ENCODE measurements at regions not wholly inside any gene's neighbourhood (a gene's known extent, or its start where the extent isn't known, plus 50 kb on each side); places are given as distances from the start of the nearest gene placed in this dataset.
"Not testable (repeated sequence)": the region's sequence is repeated elsewhere in the genome, so short reads cannot be mapped to it uniquely, and the experiment has no call there.

DNA sequence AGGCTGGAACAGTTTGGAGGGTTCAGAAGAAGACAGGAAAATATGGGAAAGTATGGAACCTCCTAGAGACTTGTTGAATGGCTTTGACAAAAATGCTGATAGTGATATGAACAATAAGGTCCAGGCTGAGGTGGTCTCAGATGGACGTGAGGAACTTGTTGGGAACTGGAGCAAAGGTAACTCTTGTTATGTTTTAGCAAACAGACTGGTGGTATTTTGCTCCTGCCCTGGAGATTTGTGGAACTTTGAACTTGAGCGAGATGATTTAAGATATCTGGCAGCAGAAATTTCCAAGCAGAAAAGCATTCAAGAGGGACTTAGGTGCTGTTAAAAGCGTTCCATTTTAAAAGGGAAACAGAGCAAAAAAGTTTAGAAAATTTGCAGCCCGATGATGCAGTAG, 682.3 kb upstream of the TBX3 start:
- DNase-seq; intact Hi-C loops (cut with DNase I); H3K9me3 ChIP-seq (ENCODE audit: control insufficient read depth, low read length); ATAC-seq (ENCODE audit: low FRiP score); H3K4me3 ChIP-seq (ENCODE audit: low read length in 2 of 2); H3K4me1 ChIP-seq (ENCODE audit: control insufficient read depth in 1 of 2, insufficient read depth in 2 of 2, low read length in 2 of 2); H3K27ac ChIP-seq (ENCODE audit: low read depth in 1 of 2, low read length in 2 of 2); H3K27me3 ChIP-seq (ENCODE audit: control insufficient read depth in 1 of 2, insufficient read depth in 2 of 2, low read length in 1 of 2); H3K36me3 ChIP-seq (ENCODE audit: control insufficient read depth in 1 of 2, insufficient read depth in 2 of 2, low read length in 1 of 2): not testable (repeated sequence)
- 92 to 93% methylated on average over 4 of the region's 4 CpGs for WGBS, 2 donors

- H3K36me3 ChIP-seq (ENCODE audit: control insufficient read depth in 1 of 2, insufficient read depth in 2 of 2, low read length in 1 of 2); DNase-seq; ATAC-seq (ENCODE audit: low FRiP score); H3K4me1 ChIP-seq (ENCODE audit: control insufficient read depth in 1 of 2, insufficient read depth in 2 of 2, low read length in 2 of 2); H3K4me3 ChIP-seq (ENCODE audit: low read length in 2 of 2); H3K27ac ChIP-seq (ENCODE audit: low read depth in 1 of 2, low read length in 2 of 2); H3K9me3 ChIP-seq (ENCODE audit: control insufficient read depth, low read length); intact Hi-C loops (cut with DNase I); H3K27me3 ChIP-seq (ENCODE audit: control insufficient read depth in 1 of 2, insufficient read depth in 2 of 2, low read length in 1 of 2): not testable (repeated sequence)
- WGBS, 2 donors, result 85 to 86% methylated on average over 4 of the region's 4 CpGs
These were observed 681.8 kb upstream of the TBX3 start for GRCh38 chr12:115365765-115366164.

DNA sequence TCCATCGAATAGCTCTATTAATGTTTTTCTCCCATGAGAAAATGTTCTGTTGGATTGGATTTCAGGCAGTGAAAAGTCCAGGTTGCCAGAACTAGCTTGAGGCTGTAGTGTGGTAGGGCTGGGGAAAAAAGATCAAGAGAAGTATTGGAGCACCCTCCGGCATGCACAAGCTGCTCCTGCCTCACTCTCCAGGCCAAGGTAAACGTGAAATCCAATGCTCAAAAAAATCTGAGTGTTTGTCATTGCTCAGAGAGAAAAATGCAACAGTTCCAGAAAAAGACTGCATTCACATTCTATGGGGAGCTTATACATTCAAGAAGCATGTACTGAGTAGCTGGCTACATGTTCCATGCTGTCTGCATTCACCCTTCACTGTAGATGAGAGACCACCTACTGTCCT, 680.9 kb upstream of the TBX3 start:
- WGBS, 2 donors, result 1 to 6% methylated on average over 3 of the region's 3 CpGs

GRCh38 chr12:115362339-115362976, 678.5 kb upstream of the TBX3 start:
- intact Hi-C loops (cut with DNase I), result no loop called here
- H3K27ac ChIP-seq (ENCODE audit: low read depth in 1 of 2, low read length in 2 of 2), result no peak overlapping the region
- H3K36me3 ChIP-seq (ENCODE audit: control insufficient read depth in 1 of 2, insufficient read depth in 2 of 2, low read length in 1 of 2), result no peaks in the 10 kb centered on the region
- DNase-seq (no peak), ATAC-seq (ENCODE audit: low FRiP score) (no peak)
- 86 to 90% methylated on average over 4 of the region's 4 CpGs for WGBS, 2 donors
- H3K4me3 ChIP-seq (ENCODE audit: low read length in 2 of 2), result no peak overlapping the region
- H3K9me3 ChIP-seq (ENCODE audit: control insufficient read depth, low read length), result no peaks in the 10 kb centered on the region
- H3K4me1 ChIP-seq (ENCODE audit: control insufficient read depth in 1 of 2, insufficient read depth in 2 of 2, low read length in 2 of 2), result no peaks in the 10 kb centered on the region
- no peaks in the 10 kb centered on the region for H3K27me3 ChIP-seq (ENCODE audit: control insufficient read depth in 1 of 2, insufficient read depth in 2 of 2, low read length in 1 of 2)

More for the DNA sequence above, 680.9 kb upstream of the TBX3 start:
- no peaks in the 10 kb centered on the region for H3K9me3 ChIP-seq (ENCODE audit: control insufficient read depth, low read length)
- no peaks in the 10 kb centered on the region for H3K4me1 ChIP-seq (ENCODE audit: control insufficient read depth in 1 of 2, insufficient read depth in 2 of 2, low read length in 2 of 2)
- no peak for ATAC-seq (ENCODE audit: low FRiP score)
- H3K4me3 ChIP-seq (ENCODE audit: low read length in 2 of 2), result no peak overlapping the region
- DNase-seq, result no peak
- H3K36me3 ChIP-seq (ENCODE audit: control insufficient read depth in 1 of 2, insufficient read depth in 2 of 2, low read length in 1 of 2), result no peaks in the 10 kb centered on the region
- intact Hi-C loops (cut with DNase I), result no loop called here
- H3K27ac ChIP-seq (ENCODE audit: low read depth in 1 of 2, low read length in 2 of 2), result no peak overlapping the region
- H3K27me3 ChIP-seq (ENCODE audit: control insufficient read depth in 1 of 2, insufficient read depth in 2 of 2, low read length in 1 of 2), result no peaks in the 10 kb centered on the region

GRCh38 chr12:115357681-115358080, 673.7 kb upstream of the TBX3 start:
- Histone ChIP-seq H3K27ac (ENCODE audit: low read depth in 1 of 2, low read length in 2 of 2) (no peak overlapping the region), H3K36me3 (ENCODE audit: control insufficient read depth in 1 of 2, insufficient read depth in 2 of 2, low read length in 1 of 2) (no peaks in the 10 kb centered on the region), H3K9me3 (ENCODE audit: control insufficient read depth, low read length) (no peaks in the 10 kb centered on the region), H3K4me3 (ENCODE audit: low read length in 2 of 2) (no peak overlapping the region), H3K4me1 (ENCODE audit: control insufficient read depth in 1 of 2, insufficient read depth in 2 of 2, low read length in 2 of 2) (no peaks in the 10 kb centered on the region), H3K27me3 (ENCODE audit: control insufficient read depth in 1 of 2, insufficient read depth in 2 of 2, low read length in 1 of 2) (no peaks in the 10 kb centered on the region)
- ATAC-seq (ENCODE audit: low FRiP score), result no peak
- WGBS, 2 donors, result 92 to 93% methylated on average over 12 of the region's 12 CpGs
- intact Hi-C loops (cut with DNase I), result no loop called here
- DNase-seq, result no peak

DNA sequence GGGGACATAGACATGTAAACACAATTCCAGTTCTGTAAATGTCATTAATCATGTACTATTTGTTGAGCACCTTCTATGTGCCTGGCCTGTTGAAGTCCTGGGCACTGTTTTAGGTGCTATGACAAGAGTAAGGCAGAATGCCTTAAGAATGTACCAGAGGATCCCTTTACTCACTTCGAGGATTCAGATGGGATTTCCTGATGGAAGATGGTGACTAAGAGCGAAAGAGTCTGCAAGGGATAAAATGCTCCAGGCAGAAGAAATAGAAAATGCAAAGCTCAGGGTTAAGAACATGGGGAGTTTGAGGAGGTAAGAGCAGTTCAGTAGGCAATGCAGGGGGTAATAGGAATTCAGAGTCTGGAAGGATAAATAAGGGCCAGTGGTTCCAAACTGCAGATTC, 671.3 kb upstream of the TBX3 start:
- Histone ChIP-seq H3K27me3 (ENCODE audit: control insufficient read depth in 1 of 2, insufficient read depth in 2 of 2, low read length in 1 of 2) (no peaks in the 10 kb centered on the region), H3K4me3 (ENCODE audit: low read length in 2 of 2) (no peak overlapping the region), H3K36me3 (ENCODE audit: control insufficient read depth in 1 of 2, insufficient read depth in 2 of 2, low read length in 1 of 2) (no peaks in the 10 kb centered on the region), H3K9me3 (ENCODE audit: control insufficient read depth, low read length) (no peaks in the 10 kb centered on the region), H3K27ac (ENCODE audit: low read depth in 1 of 2, low read length in 2 of 2) (no peak overlapping the region), H3K4me1 (ENCODE audit: control insufficient read depth in 1 of 2, insufficient read depth in 2 of 2, low read length in 2 of 2) (no peaks in the 10 kb centered on the region)
- DNase-seq (no peak), ATAC-seq (ENCODE audit: low FRiP score) (no peak)
- WGBS, 2 donors, result 95 to 97% methylated on average over 2 of the region's 2 CpGs
- intact Hi-C loops (cut with DNase I), result no loop called here

- Histone ChIP-seq H3K27ac (ENCODE audit: low read depth in 1 of 2, low read length in 2 of 2) (peak overlapping the region in 1 of 2 donors; percentile 87), H3K27me3 (ENCODE audit: control insufficient read depth in 1 of 2, insufficient read depth in 2 of 2, low read length in 1 of 2) (no peaks in the 10 kb centered on the region), H3K9me3 (ENCODE audit: control insufficient read depth, low read length) (no peaks in the 10 kb centered on the region), H3K36me3 (ENCODE audit: control insufficient read depth in 1 of 2, insufficient read depth in 2 of 2, low read length in 1 of 2) (no peaks in the 10 kb centered on the region), H3K4me1 (ENCODE audit: control insufficient read depth in 1 of 2, insufficient read depth in 2 of 2, low read length in 2 of 2) (no peaks in the 10 kb centered on the region), H3K4me3 (ENCODE audit: low read length in 2 of 2) (peak overlapping the region; percentile 70 to 95)
- intact Hi-C loops (cut with DNase I), result no loop called here
- DNase-seq (peak; percentile 84), ATAC-seq (ENCODE audit: low FRiP score) (peak; percentile 90)
- WGBS, 2 donors, result 30 to 38% methylated on average over 5 to 6 of the region's 6 CpGs
These were observed 670.3 kb upstream of the TBX3 start for GRCh38 chr12:115354007-115354890.

DNA sequence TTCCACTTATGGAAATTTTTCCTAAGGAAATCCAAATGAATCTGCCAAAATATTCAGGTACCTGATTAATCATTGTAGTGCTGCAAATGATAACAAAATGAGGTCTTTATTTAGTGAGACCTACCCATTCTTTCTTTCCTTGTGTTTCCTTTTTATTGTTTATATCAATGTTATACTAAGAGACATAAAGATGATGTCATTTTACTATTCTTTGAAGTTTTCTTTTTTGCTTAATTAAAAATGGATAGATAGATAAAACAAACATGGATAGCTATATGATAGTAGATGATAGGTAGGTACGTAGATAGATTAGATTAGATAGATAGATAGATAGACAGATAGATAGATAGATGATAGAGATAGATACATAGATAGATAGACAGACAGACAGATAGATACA, 669.5 kb upstream of the TBX3 start:
- DNase-seq (no peak), ATAC-seq (ENCODE audit: low FRiP score) (no peak)
- Histone ChIP-seq H3K27me3 (ENCODE audit: control insufficient read depth in 1 of 2, insufficient read depth in 2 of 2, low read length in 1 of 2) (no peaks in the 10 kb centered on the region), H3K4me1 (ENCODE audit: control insufficient read depth in 1 of 2, insufficient read depth in 2 of 2, low read length in 2 of 2) (no peaks in the 10 kb centered on the region), H3K36me3 (ENCODE audit: control insufficient read depth in 1 of 2, insufficient read depth in 2 of 2, low read length in 1 of 2) (no peaks in the 10 kb centered on the region), H3K4me3 (ENCODE audit: low read length in 2 of 2) (no peak overlapping the region), H3K9me3 (ENCODE audit: control insufficient read depth, low read length) (no peaks in the 10 kb centered on the region), H3K27ac (ENCODE audit: low read depth in 1 of 2, low read length in 2 of 2) (no peak overlapping the region)
- 77 to 86% methylated on average over 1 of the region's 1 CpG for WGBS, 2 donors
- intact Hi-C loops (cut with DNase I), result no loop called here

Data from aorta (tissue), 5 donors.